ENCODE measurements at regions not wholly inside any gene's neighbourhood (a gene's known extent, or its start where the extent isn't known, plus 50 kb on each side); places are given as distances from the start of the nearest gene placed in this dataset.

DNA sequence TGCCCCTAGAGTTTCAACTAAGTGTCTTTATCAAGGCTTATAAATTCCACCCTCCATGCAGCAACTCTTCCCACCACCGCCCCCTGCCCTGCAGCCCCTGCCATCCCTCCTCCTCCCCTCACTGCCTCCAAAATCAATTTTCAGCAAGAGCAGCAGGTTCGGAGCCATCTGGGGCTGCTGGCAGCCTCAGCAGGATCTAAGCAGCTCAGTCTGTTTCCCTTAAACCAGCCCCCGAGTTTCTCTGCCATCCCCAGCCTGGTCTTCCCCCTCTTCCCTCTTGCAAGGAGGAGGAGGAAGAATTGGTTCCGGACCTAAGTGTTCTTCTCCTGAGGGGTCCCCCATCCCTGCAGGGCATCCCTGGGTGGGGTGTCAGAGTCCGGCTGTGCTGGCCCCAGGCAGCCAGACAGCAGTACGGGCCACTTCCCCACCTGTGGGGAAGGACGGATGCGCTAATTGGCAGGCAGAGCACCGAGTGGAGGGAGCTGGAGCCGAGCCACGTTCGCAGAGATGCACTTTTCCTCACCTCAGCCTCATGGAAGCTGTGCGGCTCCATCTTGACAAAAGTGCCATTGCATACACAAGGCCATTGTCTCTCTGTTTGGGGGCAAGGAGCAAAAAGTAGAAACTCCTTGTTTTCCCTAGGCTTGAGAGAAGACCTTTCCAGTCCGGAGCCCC is 189.3 kb downstream of the KCNA5 start:
- TF ChIP-seq, protein P1, sequence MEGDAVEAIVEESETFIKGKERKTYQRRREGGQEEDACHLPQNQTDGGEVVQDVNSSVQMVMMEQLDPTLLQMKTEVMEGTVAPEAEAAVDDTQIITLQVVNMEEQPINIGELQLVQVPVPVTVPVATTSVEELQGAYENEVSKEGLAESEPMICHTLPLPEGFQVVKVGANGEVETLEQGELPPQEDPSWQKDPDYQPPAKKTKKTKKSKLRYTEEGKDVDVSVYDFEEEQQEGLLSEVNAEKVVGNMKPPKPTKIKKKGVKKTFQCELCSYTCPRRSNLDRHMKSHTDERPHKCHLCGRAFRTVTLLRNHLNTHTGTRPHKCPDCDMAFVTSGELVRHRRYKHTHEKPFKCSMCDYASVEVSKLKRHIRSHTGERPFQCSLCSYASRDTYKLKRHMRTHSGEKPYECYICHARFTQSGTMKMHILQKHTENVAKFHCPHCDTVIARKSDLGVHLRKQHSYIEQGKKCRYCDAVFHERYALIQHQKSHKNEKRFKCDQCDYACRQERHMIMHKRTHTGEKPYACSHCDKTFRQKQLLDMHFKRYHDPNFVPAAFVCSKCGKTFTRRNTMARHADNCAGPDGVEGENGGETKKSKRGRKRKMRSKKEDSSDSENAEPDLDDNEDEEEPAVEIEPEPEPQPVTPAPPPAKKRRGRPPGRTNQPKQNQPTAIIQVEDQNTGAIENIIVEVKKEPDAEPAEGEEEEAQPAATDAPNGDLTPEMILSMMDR (IDR thresholded peaks at IDR 0.05; ENCODE audit: unreplicated experiment) = no peak
- H3K9me3 Mint-ChIP-seq (ENCODE audit: unreplicated experiment) = no peaks in the 10 kb centered on the region
- H3K36me3 Mint-ChIP-seq (ENCODE audit: low read depth, unreplicated experiment) = peaks cover 9% of the 10 kb centered on the region
- H3K27me3 Mint-ChIP-seq (ENCODE audit: unreplicated experiment) = no peaks in the 10 kb centered on the region
- H3K4me3 Mint-ChIP-seq (ENCODE audit: unreplicated experiment) = no peak overlapping the region
- H3K4me1 Mint-ChIP-seq (ENCODE audit: unreplicated experiment) = no peaks in the 10 kb centered on the region
- H3K27ac Mint-ChIP-seq (ENCODE audit: unreplicated experiment) = no peak overlapping the region
- DNase-seq (ENCODE audit: low spot score) = no peak

DNA sequence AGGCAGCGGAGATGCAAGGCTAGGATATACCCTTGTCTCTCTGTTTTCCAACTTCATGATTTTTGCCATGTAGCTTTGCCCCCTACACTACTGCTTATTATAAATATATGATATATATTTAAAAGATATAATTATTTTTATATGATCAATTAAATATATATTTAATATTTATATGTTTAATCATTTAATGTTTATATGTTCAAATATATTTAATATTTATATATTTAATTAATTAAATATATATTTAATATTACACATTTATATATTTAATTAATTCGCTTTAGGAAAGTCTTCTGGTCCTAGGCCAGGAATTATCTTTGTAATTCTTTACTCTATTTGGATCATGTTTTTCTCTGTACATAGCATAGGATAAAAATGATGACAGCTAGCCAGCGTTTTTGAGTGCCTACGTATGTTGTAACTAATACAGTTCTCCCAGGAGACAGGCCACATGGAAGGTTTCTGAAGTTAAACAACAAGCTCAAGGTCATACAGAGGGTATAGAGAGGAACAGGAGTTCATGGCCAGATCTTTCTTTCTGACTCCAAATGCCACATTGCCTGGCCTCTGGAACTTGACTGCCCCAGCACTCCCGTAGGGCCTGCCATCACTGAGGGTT is 192.5 kb downstream of the KCNA5 start:
- TF ChIP-seq, protein P1 (IDR thresholded peaks at IDR 0.05; ENCODE audit: unreplicated experiment) = no peak
- no peaks in the 10 kb centered on the region for H3K27me3 Mint-ChIP-seq (ENCODE audit: unreplicated experiment)
- no peak overlapping the region for H3K4me3 Mint-ChIP-seq (ENCODE audit: unreplicated experiment)
- peaks cover 1% of the 10 kb centered on the region for H3K36me3 Mint-ChIP-seq (ENCODE audit: low read depth, unreplicated experiment)
- no peaks in the 10 kb centered on the region for H3K9me3 Mint-ChIP-seq (ENCODE audit: unreplicated experiment)
- no peaks in the 10 kb centered on the region for H3K4me1 Mint-ChIP-seq (ENCODE audit: unreplicated experiment)
- no peak overlapping the region for H3K27ac Mint-ChIP-seq (ENCODE audit: unreplicated experiment)
- no peak for DNase-seq (ENCODE audit: low spot score)

DNA sequence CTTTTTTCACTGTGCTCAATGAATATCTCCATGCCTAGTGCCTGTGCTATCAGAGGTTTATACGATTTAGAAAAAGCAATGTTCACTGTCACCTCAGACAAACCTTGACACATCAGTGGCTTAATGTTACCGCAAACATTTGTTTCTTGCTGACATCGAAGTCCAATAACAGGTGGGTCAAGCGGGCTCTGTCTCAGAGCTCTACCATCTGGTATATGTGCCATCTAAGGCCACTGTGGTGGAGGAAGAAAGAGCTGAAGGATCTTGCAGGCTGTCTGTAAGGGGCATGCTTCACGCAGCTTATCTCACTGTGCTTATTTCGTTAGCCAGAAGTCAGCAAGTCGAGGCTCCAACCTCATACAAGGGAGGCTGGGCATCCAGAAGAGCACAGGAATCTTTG is 189.5 kb upstream of the NTF3 start:
- Mint-ChIP-seq H3K27me3 (ENCODE audit: unreplicated experiment) (no peaks in the 10 kb centered on the region), H3K4me1 (ENCODE audit: unreplicated experiment) (peaks cover 5% of the 10 kb centered on the region), H3K9me3 (ENCODE audit: unreplicated experiment) (no peaks in the 10 kb centered on the region), H3K27ac (ENCODE audit: unreplicated experiment) (no peak overlapping the region), H3K36me3 (ENCODE audit: low read depth, unreplicated experiment) (no peaks in the 10 kb centered on the region), H3K4me3 (ENCODE audit: unreplicated experiment) (no peak overlapping the region)
- TF ChIP-seq, protein P1 (IDR thresholded peaks at IDR 0.05; ENCODE audit: unreplicated experiment) = no peak
- DNase-seq (ENCODE audit: low spot score) = no peak

DNA sequence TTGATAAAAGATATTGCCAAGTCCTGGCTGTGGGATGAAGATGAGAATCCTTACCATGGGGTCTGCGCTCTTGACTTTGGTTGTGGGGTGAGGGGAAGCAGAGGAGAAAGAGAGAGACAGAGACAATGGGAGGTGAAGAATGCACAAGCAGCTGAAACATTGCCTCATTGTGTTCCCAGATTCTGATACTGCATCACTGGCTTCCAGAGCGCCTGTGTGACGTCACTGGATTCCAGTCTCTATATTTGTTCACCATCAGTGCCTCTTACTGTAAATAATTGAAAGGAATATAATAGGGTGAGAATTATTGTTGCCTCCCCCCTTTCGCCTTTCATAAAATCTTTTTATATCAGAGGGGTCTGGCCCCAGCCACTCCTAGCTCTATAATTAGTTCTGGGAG is 188.9 kb upstream of the NTF3 start:
- TF ChIP-seq, protein P1 (IDR thresholded peaks at IDR 0.05; ENCODE audit: unreplicated experiment) = no peak
- Mint-ChIP-seq H3K27ac (ENCODE audit: unreplicated experiment) (no peak overlapping the region), H3K4me1 (ENCODE audit: unreplicated experiment) (peaks cover 5% of the 10 kb centered on the region), H3K9me3 (ENCODE audit: unreplicated experiment) (no peaks in the 10 kb centered on the region), H3K4me3 (ENCODE audit: unreplicated experiment) (no peak overlapping the region), H3K27me3 (ENCODE audit: unreplicated experiment) (no peaks in the 10 kb centered on the region), H3K36me3 (ENCODE audit: low read depth, unreplicated experiment) (no peaks in the 10 kb centered on the region)
- no peak for DNase-seq (ENCODE audit: low spot score)

DNA sequence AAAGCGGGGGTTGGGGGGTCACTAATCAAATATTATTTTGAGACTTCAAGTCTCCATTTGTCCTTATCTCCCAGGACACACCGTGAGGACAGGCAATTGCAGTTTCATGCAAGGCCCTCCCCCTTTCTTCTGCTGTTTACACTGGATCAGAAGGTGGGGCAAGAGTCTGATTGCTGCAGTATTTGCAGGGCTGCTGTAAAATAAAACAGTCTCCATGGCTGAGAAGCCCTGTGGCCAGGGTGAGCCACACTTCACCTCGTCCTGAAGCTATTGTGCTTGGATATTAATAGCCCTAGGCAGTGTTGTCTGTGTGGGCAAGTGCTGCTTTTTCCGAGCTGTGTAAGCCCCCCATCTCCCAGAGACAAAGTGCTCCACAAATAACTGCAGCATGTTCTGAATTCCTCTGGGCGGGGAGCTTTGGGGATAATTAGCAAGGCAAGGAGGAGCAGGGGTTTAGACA is 187.4 kb upstream of the NTF3 start:
- H3K4me1 Mint-ChIP-seq (ENCODE audit: unreplicated experiment) = peaks cover 5% of the 10 kb centered on the region
- TF ChIP-seq, protein P1 (IDR thresholded peaks at IDR 0.05; ENCODE audit: unreplicated experiment) = no peak
- no peak overlapping the region for H3K4me3 Mint-ChIP-seq (ENCODE audit: unreplicated experiment)
- no peaks in the 10 kb centered on the region for H3K36me3 Mint-ChIP-seq (ENCODE audit: low read depth, unreplicated experiment)
- no peak overlapping the region for H3K27ac Mint-ChIP-seq (ENCODE audit: unreplicated experiment)
- H3K9me3 Mint-ChIP-seq (ENCODE audit: unreplicated experiment) = no peaks in the 10 kb centered on the region
- no peaks in the 10 kb centered on the region for H3K27me3 Mint-ChIP-seq (ENCODE audit: unreplicated experiment)
- no peak for DNase-seq (ENCODE audit: low spot score)
